ENCODE measurements at regions not wholly inside any gene's neighbourhood (a gene's known extent, or its start where the extent isn't known, plus 50 kb on each side); places are given as distances from the start of the nearest gene placed in this dataset.

GRCh38 chr12:11564984-11565651 is 84.4 kb upstream of the ETV6 start:
- Histone ChIP-seq H3K27me3 (ENCODE audit: insufficient read depth, low read depth, severe bottlenecking) (no peaks in the 10 kb centered on the region), H3K9me3 (ENCODE audit: severe bottlenecking) (no peaks in the 10 kb centered on the region), H3K36me3 (no peaks in the 10 kb centered on the region), H3K27ac (no peak overlapping the region), H3K4me3 (ENCODE audit: low read depth, low read length) (no peak overlapping the region)
- no peak for DNase-seq
- TF ChIP-seq CTCF (IDR thresholded peaks at IDR 0.05; ENCODE audit: low read depth, low read length), result no peak

GRCh38 chr12:11565752-11566151 is 83.7 kb upstream of the ETV6 start:
- no peaks in the 10 kb centered on the region for H3K36me3 ChIP-seq
- no peak for DNase-seq
- H3K27me3 ChIP-seq (ENCODE audit: insufficient read depth, low read depth, severe bottlenecking), result no peaks in the 10 kb centered on the region
- no peak overlapping the region for H3K27ac ChIP-seq
- H3K4me3 ChIP-seq (ENCODE audit: low read depth, low read length), result no peak overlapping the region
- no peaks in the 10 kb centered on the region for H3K9me3 ChIP-seq (ENCODE audit: severe bottlenecking)
- no peak for TF ChIP-seq CTCF (IDR thresholded peaks at IDR 0.05; ENCODE audit: low read depth, low read length)

GRCh38 chr12:11568155-11568761 is 81.2 kb upstream of the ETV6 start:
- no peak for TF ChIP-seq CTCF (IDR thresholded peaks at IDR 0.05; ENCODE audit: low read depth, low read length)
- no peak for DNase-seq

GRCh38 chr12:11568762-11569478 is 80.6 kb upstream of the ETV6 start:
- Histone ChIP-seq H3K27me3 (ENCODE audit: insufficient read depth, low read depth, severe bottlenecking) (no peaks in the 10 kb centered on the region), H3K36me3 (no peaks in the 10 kb centered on the region), H3K4me3 (ENCODE audit: low read depth, low read length) (no peak overlapping the region), H3K9me3 (ENCODE audit: severe bottlenecking) (no peaks in the 10 kb centered on the region), H3K27ac (no peak overlapping the region)
- DNase-seq, result no peak
- no peak for TF ChIP-seq CTCF (IDR thresholded peaks at IDR 0.05; ENCODE audit: low read depth, low read length)

More at GRCh38 chr12:11568155-11568761, 81.2 kb upstream of the ETV6 start:
- Histone ChIP-seq H3K9me3 (ENCODE audit: severe bottlenecking) (no peaks in the 10 kb centered on the region), H3K36me3 (no peaks in the 10 kb centered on the region), H3K27me3 (ENCODE audit: insufficient read depth, low read depth, severe bottlenecking) (no peaks in the 10 kb centered on the region), H3K27ac (no peak overlapping the region), H3K4me3 (ENCODE audit: low read depth, low read length) (no peak overlapping the region)

GRCh38 chr12:11569716-11570115 is 79.8 kb upstream of the ETV6 start:
- Histone ChIP-seq H3K36me3 (no peaks in the 10 kb centered on the region), H3K9me3 (ENCODE audit: severe bottlenecking) (no peaks in the 10 kb centered on the region), H3K27ac (no peak overlapping the region), H3K27me3 (ENCODE audit: insufficient read depth, low read depth, severe bottlenecking) (no peaks in the 10 kb centered on the region), H3K4me3 (ENCODE audit: low read depth, low read length) (no peak overlapping the region)
- no peak for DNase-seq
- no peak for TF ChIP-seq CTCF (IDR thresholded peaks at IDR 0.05; ENCODE audit: low read depth, low read length)
